Neural progenitor cell (in vitro differentiated cells): ENCODE measurements at regions not wholly inside any gene's neighbourhood (a gene's known extent, or its start where the extent isn't known, plus 50 kb on each side); places are given as distances from the start of the nearest gene placed in this dataset.

ENCODE experiments used
- DNase-seq: peaks from one replicate; pipeline ENCODE4 v3.0.0-alpha.2; 2016; ENCODE audit warnings: low spot score
- H2AFZ ChIP-seq: fragments of 200-600 bp; sonication (generic); replicated peaks from 2 replicates; pipeline ENCODE4 v1.6.1; 2016; ENCODE audit warnings: antibody characterized with exemption
- H3F3A ChIP-seq: fragments of 200-600 bp; sonication (generic); 2 replicates; pipeline ENCODE4 v1.6.1; 2016; ENCODE audit warnings: antibody characterized with exemption, low read depth
- H3K27ac ChIP-seq: fragments of 200-600 bp; sonication (generic); 2 replicates; pipeline ENCODE4 v1.5.1; 2016; ENCODE audit warnings: mild to moderate bottlenecking
- H3K27me3 ChIP-seq: fragments of 200-600 bp; sonication (generic); 2 replicates; pipeline ENCODE4 v1.6.1; 2016; ENCODE audit warnings: mild to moderate bottlenecking, moderate library complexity
- H3K36me3 ChIP-seq: fragments of 200-600 bp; sonication (generic); 2 replicates; pipeline ENCODE4 v1.5.1; 2016
- H3K4me1 ChIP-seq: fragments of 200-600 bp; sonication (generic); 2 replicates; pipeline ENCODE4 v1.6.1; 2016; ENCODE audit warnings: mixed run types
- H3K4me2 ChIP-seq: fragments of 200-600 bp; sonication (generic); 2 replicates; pipeline ENCODE4 v1.6.1; 2016
- H3K4me3 ChIP-seq: fragments of 200-600 bp; sonication (generic); 2 replicates; pipeline ENCODE4 v1.5.1; 2016
- H3K79me2 ChIP-seq: fragments of 200-600 bp; sonication (generic); 2 replicates; pipeline ENCODE4 v1.6.1; 2016; ENCODE audit warnings: low read depth
- H3K9ac ChIP-seq: fragments of 200-600 bp; sonication (generic); 2 replicates; pipeline ENCODE4 v1.6.1; 2016
- H3K9me3 ChIP-seq: fragments of 200-600 bp; sonication (generic); 2 replicates; pipeline ENCODE4 v1.5.1; 2016; ENCODE audit warnings: low read depth
- H4K20me1 ChIP-seq: fragments of 200-600 bp; sonication (generic); 2 replicates; pipeline ENCODE4 v1.6.1; 2016; ENCODE audit warnings: low read depth
- H3K27ac Mint-ChIP-seq: 3 replicates; pipeline ENCODE4 v1.8.0; 2021; ENCODE audit warnings: mixed read lengths
- H3K27me3 Mint-ChIP-seq: 2 replicates; pipeline ENCODE4 v1.8.0; 2022; ENCODE audit warnings: low read depth, mild to moderate bottlenecking, inconsistent platforms, moderate library complexity, mixed read lengths; ENCODE audit not compliant: insufficient read depth
- H3K36me3 Mint-ChIP-seq: 3 replicates; pipeline ENCODE4 v1.8.0; 2021; ENCODE audit warnings: mixed read lengths
- H3K4me1 Mint-ChIP-seq: 3 replicates; pipeline ENCODE4 v1.8.0; 2021; ENCODE audit warnings: mixed read lengths
- H3K4me3 Mint-ChIP-seq: 3 replicates; pipeline ENCODE4 v1.8.0; 2021; ENCODE audit warnings: mild to moderate bottlenecking, moderate library complexity, mixed read lengths
- H3K9me3 Mint-ChIP-seq: 3 replicates; pipeline ENCODE4 v1.8.0; 2020; ENCODE audit warnings: mixed read lengths
- CTCF ChIP-seq: fragments of 200-600 bp; sonication (generic); IDR thresholded peaks from 2 replicates; pipeline ENCODE4 v1.5.1; 2017; ENCODE audit warnings: antibody characterized with exemption, mild to moderate bottlenecking
- EZH2 ChIP-seq: fragments of 200-600 bp; sonication (generic); IDR thresholded peaks from 2 replicates; pipeline ENCODE4 v1.6.1; 2017; ENCODE audit warnings: antibody characterized with exemption, mild to moderate bottlenecking, moderate library complexity
- EZH2phosphoT487 ChIP-seq: fragments of 200-600 bp; sonication (generic); IDR thresholded peaks from 2 replicates; pipeline ENCODE4 v1.6.1; 2017; ENCODE audit warnings: antibody characterized with exemption

GRCh38 chr5:166562246-166562645, 1729.2 kb upstream of the WWC1 start:
- H3K4me2 ChIP-seq: no peak overlapping the region
- no peak overlapping the region for H3K4me3 ChIP-seq
- Mint-ChIP-seq H3K9me3 (peaks cover 10% of the 10 kb centered on the region), H3K27me3 (peaks cover 3% of the 10 kb centered on the region), H3K4me1 (peaks cover 8% of the 10 kb centered on the region), H3K36me3 (peaks cover 4% of the 10 kb centered on the region), H3K4me3 (no peak overlapping the region), H3K27ac (no peak overlapping the region)
- no peak overlapping the region for H3K9ac ChIP-seq
- no peaks in the 10 kb centered on the region for H3K4me1 ChIP-seq
- H3K27ac ChIP-seq: no peak overlapping the region
- no peaks in the 10 kb centered on the region for H3F3A ChIP-seq
- DNase-seq: no peak
- TF ChIP-seq EZH2 (no peak), EZH2phosphoT487 (no peak), CTCF (no peak)
- H3K79me2 ChIP-seq: no peaks in the 10 kb centered on the region
- no peaks in the 10 kb centered on the region for H3K27me3 ChIP-seq
- no peaks in the 10 kb centered on the region for H4K20me1 ChIP-seq
- H2AFZ ChIP-seq: peak overlapping the region; percentile 23
- H3K36me3 ChIP-seq: no peaks in the 10 kb centered on the region
- H3K9me3 ChIP-seq: no peaks in the 10 kb centered on the region

DNA sequence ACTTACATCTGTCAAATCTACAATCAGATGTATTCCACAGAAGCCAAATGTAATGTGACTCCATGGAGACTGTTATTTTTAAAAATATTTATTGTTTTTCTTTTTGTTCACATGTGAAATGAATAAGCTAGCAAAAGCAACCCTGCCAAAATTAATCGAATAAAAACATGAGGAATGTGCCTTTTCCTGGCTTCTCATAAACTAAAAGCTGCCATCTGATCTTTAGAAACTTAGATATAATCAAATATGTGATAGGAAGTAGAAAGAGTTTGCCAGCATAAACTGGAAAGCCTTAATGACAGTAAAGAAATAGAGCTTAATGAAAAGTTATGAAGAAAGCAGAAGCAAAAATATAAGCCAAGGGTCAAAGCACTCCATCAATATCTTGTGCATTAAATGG, 1724.7 kb upstream of the WWC1 start:
- H2AFZ ChIP-seq: no peak overlapping the region
- DNase-seq: no peak

DNA sequence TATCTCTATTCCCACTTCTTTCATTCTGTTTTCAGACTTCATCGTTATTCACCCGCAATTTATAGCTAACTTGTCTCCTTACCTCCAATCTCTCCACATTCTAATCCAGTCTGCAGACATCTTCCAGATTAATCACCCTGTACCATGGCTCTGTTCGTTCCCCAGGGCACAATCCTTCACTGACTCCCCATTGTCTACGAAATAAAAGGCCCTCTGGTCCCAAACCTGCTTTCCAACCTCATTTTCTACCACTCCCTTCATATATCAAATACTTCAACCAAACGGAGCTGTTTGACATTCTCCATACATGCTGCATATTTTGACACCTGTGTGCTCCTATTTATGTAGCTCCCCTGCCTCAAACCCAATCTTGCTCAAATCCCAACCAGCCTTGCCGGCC, 1720.6 kb upstream of the WWC1 start:
- H3K79me2 ChIP-seq: no peaks in the 10 kb centered on the region
- H3K4me3 Mint-ChIP-seq: no peak overlapping the region
- H3F3A ChIP-seq: no peaks in the 10 kb centered on the region
- H3K4me1 Mint-ChIP-seq: no peaks in the 10 kb centered on the region
- peaks cover 3% of the 10 kb centered on the region for H3K9me3 ChIP-seq
- H3K9me3 Mint-ChIP-seq: peaks cover 3% of the 10 kb centered on the region
- H4K20me1 ChIP-seq: no peaks in the 10 kb centered on the region
- H3K36me3 Mint-ChIP-seq: no peaks in the 10 kb centered on the region
- TF ChIP-seq EZH2: no peak
- TF ChIP-seq CTCF: no peak
- TF ChIP-seq EZH2phosphoT487: no peak
- no peak overlapping the region for H2AFZ ChIP-seq
- H3K27ac Mint-ChIP-seq: no peak overlapping the region
- H3K9ac ChIP-seq: no peak overlapping the region
- DNase-seq: no peak
- H3K36me3 ChIP-seq: no peaks in the 10 kb centered on the region
- H3K27me3 Mint-ChIP-seq: no peaks in the 10 kb centered on the region
- H3K27me3 ChIP-seq: no peaks in the 10 kb centered on the region
- no peaks in the 10 kb centered on the region for H3K4me1 ChIP-seq
- no peak overlapping the region for H3K4me3 ChIP-seq
- no peak overlapping the region for H3K27ac ChIP-seq
- H3K4me2 ChIP-seq: no peak overlapping the region

More for the DNA sequence above, 1724.7 kb upstream of the WWC1 start:
- Histone ChIP-seq H4K20me1 (no peaks in the 10 kb centered on the region), H3K4me2 (no peak overlapping the region), H3K9ac (no peak overlapping the region), H3K9me3 (no peaks in the 10 kb centered on the region), H3K27ac (no peak overlapping the region), H3F3A (no peaks in the 10 kb centered on the region), H3K79me2 (no peaks in the 10 kb centered on the region), H3K4me1 (no peaks in the 10 kb centered on the region), H3K27me3 (no peaks in the 10 kb centered on the region), H3K36me3 (no peaks in the 10 kb centered on the region), H3K4me3 (no peak overlapping the region)
- Mint-ChIP-seq H3K36me3 (no peaks in the 10 kb centered on the region), H3K27me3 (no peaks in the 10 kb centered on the region), H3K27ac (no peak overlapping the region), H3K4me3 (no peak overlapping the region), H3K4me1 (peaks cover 8% of the 10 kb centered on the region), H3K9me3 (no peaks in the 10 kb centered on the region)
- TF ChIP-seq EZH2 (no peak), EZH2phosphoT487 (no peak), CTCF (no peak)

GRCh38 chr5:166571668-166572067, 1719.8 kb upstream of the WWC1 start:
- Histone ChIP-seq H3K79me2 (no peaks in the 10 kb centered on the region), H3K4me3 (no peak overlapping the region), H4K20me1 (no peaks in the 10 kb centered on the region), H3K27me3 (no peaks in the 10 kb centered on the region), H3K4me1 (no peaks in the 10 kb centered on the region), H3K9ac (no peak overlapping the region), H2AFZ (no peak overlapping the region), H3K27ac (no peak overlapping the region), H3K4me2 (no peak overlapping the region), H3K36me3 (no peaks in the 10 kb centered on the region), H3K9me3 (peaks cover 3% of the 10 kb centered on the region), H3F3A (no peaks in the 10 kb centered on the region)
- H3K27me3 Mint-ChIP-seq: no peaks in the 10 kb centered on the region
- H3K9me3 Mint-ChIP-seq: peaks cover 3% of the 10 kb centered on the region
- H3K4me3 Mint-ChIP-seq: no peak overlapping the region
- TF ChIP-seq EZH2phosphoT487 (no peak), CTCF (no peak), EZH2 (no peak)
- H3K27ac Mint-ChIP-seq: no peak overlapping the region
- DNase-seq: no peak
- H3K4me1 Mint-ChIP-seq: no peaks in the 10 kb centered on the region
- no peaks in the 10 kb centered on the region for H3K36me3 Mint-ChIP-seq
